ENCODE measurements at regions not wholly inside any gene's neighbourhood (a gene's known extent, or its start where the extent isn't known, plus 50 kb on each side); places are given as distances from the start of the nearest gene placed in this dataset.
"Not testable (repeated sequence)": the region's sequence is repeated elsewhere in the genome, so short reads cannot be mapped to it uniquely, and the experiment has no call there.

- Mint-ChIP-seq H3K27ac (ENCODE audit: unreplicated experiment) (no peak overlapping the region), H3K4me1 (no peaks in the 10 kb centered on the region), H3K9me3 (peaks cover 5% of the 10 kb centered on the region), H3K4me3 (no peak overlapping the region), H3K36me3 (ENCODE audit: low read depth) (no peaks in the 10 kb centered on the region), H3K27me3 (ENCODE audit: low read depth) (no peaks in the 10 kb centered on the region)
- no peak for TF ChIP-seq CTCF (conservative IDR thresholded peaks at IDR 0.05)
- no peak for DNase-seq (ENCODE audit: low read depth, low spot score)
Measured at GRCh38 chrX:125604448-125604847, 284.8 kb downstream of the TEX13C start.

DNA sequence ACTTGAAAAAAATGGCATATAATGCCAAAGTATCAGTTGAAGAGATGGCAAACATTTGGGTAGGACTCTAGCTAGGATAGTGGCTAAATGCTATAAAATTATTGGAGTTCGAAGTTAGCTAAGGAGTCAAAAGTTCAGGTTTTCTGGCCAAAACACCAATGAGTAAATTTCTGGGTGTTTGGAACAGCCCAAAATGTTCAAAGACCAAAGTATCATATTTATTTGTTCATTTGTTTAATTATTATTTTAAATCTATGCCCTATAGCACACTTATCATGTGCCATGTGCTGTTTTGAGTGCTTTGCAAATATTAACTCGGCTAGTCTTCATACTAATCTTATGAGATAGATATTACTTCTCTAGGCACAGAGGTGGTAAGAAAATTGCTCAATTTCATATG is 285.5 kb downstream of the TEX13C start:
- no peak overlapping the region for H3K27ac Mint-ChIP-seq (ENCODE audit: unreplicated experiment)
- no peaks in the 10 kb centered on the region for H3K36me3 Mint-ChIP-seq (ENCODE audit: low read depth)
- TF ChIP-seq CTCF (conservative IDR thresholded peaks at IDR 0.05): no peak
- no peak for DNase-seq (ENCODE audit: low read depth, low spot score)
- H3K9me3 Mint-ChIP-seq: peaks cover 2% of the 10 kb centered on the region
- H3K4me1 Mint-ChIP-seq: no peaks in the 10 kb centered on the region
- no peaks in the 10 kb centered on the region for H3K27me3 Mint-ChIP-seq (ENCODE audit: low read depth)
- no peak overlapping the region for H3K4me3 Mint-ChIP-seq

- not testable (repeated sequence) for H3K4me3 Mint-ChIP-seq; H3K9me3 Mint-ChIP-seq; H3K27ac Mint-ChIP-seq (ENCODE audit: unreplicated experiment); H3K27me3 Mint-ChIP-seq (ENCODE audit: low read depth); H3K4me1 Mint-ChIP-seq; H3K36me3 Mint-ChIP-seq (ENCODE audit: low read depth); DNase-seq (ENCODE audit: low read depth, low spot score)
Measured at GRCh38 chrX:125614591-125615343, 295.1 kb downstream of the TEX13C start.

- H3K9me3 Mint-ChIP-seq: no peaks in the 10 kb centered on the region
- no peaks in the 10 kb centered on the region for H3K36me3 Mint-ChIP-seq (ENCODE audit: low read depth)
- H3K27ac Mint-ChIP-seq (ENCODE audit: unreplicated experiment): no peak overlapping the region
- no peak overlapping the region for H3K4me3 Mint-ChIP-seq
- H3K27me3 Mint-ChIP-seq (ENCODE audit: low read depth): no peaks in the 10 kb centered on the region
- no peak for DNase-seq (ENCODE audit: low read depth, low spot score)
- H3K4me1 Mint-ChIP-seq: no peaks in the 10 kb centered on the region
- no peak for TF ChIP-seq CTCF (conservative IDR thresholded peaks at IDR 0.05)
Measured at GRCh38 chrX:125620715-125621587, 301.3 kb downstream of the TEX13C start.

DNA sequence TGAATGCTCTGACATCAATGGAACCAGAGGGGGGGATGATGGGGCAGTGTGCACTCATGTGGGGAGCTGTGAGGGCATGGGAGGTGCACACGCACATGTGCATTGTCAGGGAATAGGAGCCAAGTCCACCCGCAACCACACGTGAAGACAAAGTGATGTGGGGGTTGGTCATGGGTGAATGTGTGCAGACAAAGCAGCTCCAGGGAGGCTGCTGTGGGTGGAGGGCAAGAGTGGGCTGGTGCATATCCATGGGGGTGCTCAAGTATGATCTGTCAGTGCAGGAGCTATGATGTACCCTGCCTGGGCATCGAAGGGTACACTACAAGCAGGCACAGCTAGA is 301.9 kb downstream of the TEX13C start:
- H3K9me3 Mint-ChIP-seq: no peaks in the 10 kb centered on the region
- DNase-seq (ENCODE audit: low read depth, low spot score): no peak
- no peak for TF ChIP-seq CTCF (conservative IDR thresholded peaks at IDR 0.05)
- H3K4me3 Mint-ChIP-seq: no peak overlapping the region
- H3K27ac Mint-ChIP-seq (ENCODE audit: unreplicated experiment): no peak overlapping the region
- no peaks in the 10 kb centered on the region for H3K36me3 Mint-ChIP-seq (ENCODE audit: low read depth)
- H3K27me3 Mint-ChIP-seq (ENCODE audit: low read depth): no peaks in the 10 kb centered on the region
- H3K4me1 Mint-ChIP-seq: no peaks in the 10 kb centered on the region

DNA sequence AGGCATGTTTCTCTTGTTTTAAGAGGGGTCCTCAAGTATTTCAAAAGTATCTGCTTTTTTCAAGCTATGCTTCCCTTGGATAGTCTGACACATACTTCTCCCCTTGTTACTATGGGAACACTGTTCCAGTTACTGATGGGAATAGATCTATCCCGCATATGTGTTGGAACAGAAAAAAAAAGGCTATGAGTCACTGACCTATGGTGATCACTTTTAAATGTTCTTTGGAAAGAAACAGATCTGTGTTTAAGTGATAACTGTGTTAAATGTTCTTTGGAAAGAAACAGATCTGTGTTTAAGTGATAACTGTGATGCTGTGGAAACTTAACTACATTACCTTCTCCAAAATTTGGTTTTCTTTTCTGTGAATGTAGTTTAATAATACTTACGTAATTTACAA is 303.2 kb downstream of the TEX13C start:
- no peak for TF ChIP-seq CTCF (conservative IDR thresholded peaks at IDR 0.05)
- H3K36me3 Mint-ChIP-seq (ENCODE audit: low read depth): no peaks in the 10 kb centered on the region
- no peak overlapping the region for H3K4me3 Mint-ChIP-seq
- H3K27me3 Mint-ChIP-seq (ENCODE audit: low read depth): no peaks in the 10 kb centered on the region
- H3K27ac Mint-ChIP-seq (ENCODE audit: unreplicated experiment): no peak overlapping the region
- H3K4me1 Mint-ChIP-seq: no peaks in the 10 kb centered on the region
- no peak for DNase-seq (ENCODE audit: low read depth, low spot score)
- H3K9me3 Mint-ChIP-seq: no peaks in the 10 kb centered on the region
